ENCODE measurements at regions not wholly inside any gene's neighbourhood (a gene's known extent, or its start where the extent isn't known, plus 50 kb on each side); places are given as distances from the start of the nearest gene placed in this dataset.
A peak's percentile ranks its signal among the peaks of the same experiment; 100 is the strongest.

DNA sequence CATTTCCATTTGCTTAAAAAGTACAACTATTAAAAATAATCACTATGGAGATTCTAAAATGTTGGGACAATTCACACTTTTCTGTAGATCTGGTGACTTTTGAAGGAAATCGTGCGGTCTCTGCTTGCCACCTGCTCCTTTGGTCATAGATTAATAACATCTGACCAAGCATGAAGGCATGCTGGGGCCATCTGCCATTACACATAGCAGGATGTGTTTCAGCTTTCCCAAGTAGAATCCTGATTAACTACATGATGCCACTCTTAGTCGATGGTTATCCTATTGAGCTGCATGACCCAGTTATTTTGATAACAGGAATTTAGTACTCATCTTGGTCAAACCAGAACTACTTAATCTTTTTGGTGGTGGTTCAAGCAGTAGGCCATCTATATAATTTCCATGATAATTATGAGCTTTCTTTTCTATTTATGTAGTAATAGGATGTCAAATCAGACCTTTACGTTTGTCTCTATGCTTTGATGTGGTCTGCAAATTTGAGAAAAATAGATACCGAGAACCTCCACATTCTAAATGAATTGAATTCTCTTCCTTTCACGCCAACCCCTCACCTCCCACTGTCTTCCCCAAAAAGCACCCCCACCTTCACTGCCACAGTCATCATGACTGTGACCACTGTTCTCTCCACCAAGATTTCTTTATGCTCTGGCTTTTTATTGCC, 158.1 kb downstream of the DIPK2A start:
- H3K27ac Mint-ChIP-seq = no peak overlapping the region
- H3K4me3 Mint-ChIP-seq = no peak overlapping the region
- H3K9me3 Mint-ChIP-seq = peaks cover 8% of the 10 kb centered on the region
- peaks cover 1% of the 10 kb centered on the region for H3K27me3 Mint-ChIP-seq
- DNase-seq (ENCODE audit: low spot score in 2 of 2) = no peak
- H3K36me3 Mint-ChIP-seq = peaks cover 3% of the 10 kb centered on the region
- peaks cover 9% of the 10 kb centered on the region for H3K4me1 Mint-ChIP-seq
- no peak for ATAC-seq (ENCODE audit: low read depth)

- peaks cover 8% of the 10 kb centered on the region for H3K27me3 Mint-ChIP-seq
- DNase-seq (ENCODE audit: low spot score in 2 of 2) (no peak), ATAC-seq (ENCODE audit: low read depth) (no peak)
- peaks cover 7% of the 10 kb centered on the region for H3K9me3 Mint-ChIP-seq
- no peak overlapping the region for H3K4me3 Mint-ChIP-seq
- peaks cover 3% of the 10 kb centered on the region for H3K36me3 Mint-ChIP-seq
- H3K4me1 Mint-ChIP-seq = peaks cover 2% of the 10 kb centered on the region
- no peak overlapping the region for H3K27ac Mint-ChIP-seq
Measured at GRCh38 chr3:144141074-144141473, 169.5 kb downstream of the DIPK2A start.

DNA sequence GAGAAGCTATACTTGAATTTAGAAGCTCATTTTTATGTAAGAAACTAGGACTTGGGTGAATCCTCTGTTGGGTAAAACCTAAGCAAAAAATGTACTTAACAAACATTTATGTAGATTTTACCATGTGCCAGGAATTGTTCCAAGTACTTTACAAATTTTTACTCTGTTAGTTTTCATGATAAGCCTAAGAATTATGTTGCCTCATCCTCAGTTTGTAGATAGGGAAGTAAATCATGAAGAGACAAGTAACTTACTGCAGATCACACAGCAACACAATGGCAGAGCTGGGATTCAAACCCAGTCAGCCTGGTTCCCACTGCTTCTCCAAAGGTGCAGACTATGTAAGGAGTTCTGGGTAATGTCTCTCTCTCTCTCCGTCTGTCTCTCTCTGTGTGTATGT, 169.9 kb downstream of the DIPK2A start:
- no peak for DNase-seq (ENCODE audit: low spot score in 2 of 2)
- no peak overlapping the region for H3K27ac Mint-ChIP-seq
- H3K27me3 Mint-ChIP-seq = peaks cover 8% of the 10 kb centered on the region
- ATAC-seq (ENCODE audit: low read depth) = no peak
- peaks cover 2% of the 10 kb centered on the region for H3K4me1 Mint-ChIP-seq
- H3K4me3 Mint-ChIP-seq = no peak overlapping the region
- peaks cover 7% of the 10 kb centered on the region for H3K9me3 Mint-ChIP-seq
- peaks cover 3% of the 10 kb centered on the region for H3K36me3 Mint-ChIP-seq

GRCh38 chr3:144142151-144142840, 170.7 kb downstream of the DIPK2A start:
- DNase-seq (ENCODE audit: low spot score in 2 of 2) (no peak), ATAC-seq (ENCODE audit: low read depth) (no peak)
- H3K4me3 Mint-ChIP-seq = no peak overlapping the region

DNA sequence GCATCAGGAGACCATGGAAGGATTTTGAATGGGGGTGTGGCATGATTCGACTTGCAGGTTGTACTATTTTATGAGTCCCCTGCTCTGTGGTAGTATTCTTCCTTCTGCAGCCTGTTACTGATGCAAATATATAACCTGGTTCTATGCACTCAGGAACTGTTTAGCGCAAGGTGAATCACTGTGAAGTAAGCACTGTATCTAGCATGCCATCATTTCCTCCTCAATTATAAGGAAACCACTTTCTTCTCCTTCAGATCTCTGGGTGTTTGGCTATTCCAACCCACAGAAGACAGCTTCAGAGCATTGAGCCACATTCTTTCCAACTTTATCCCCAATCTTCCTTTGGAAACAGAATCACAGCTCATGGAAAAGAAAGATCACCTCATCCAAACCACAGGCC, 176.7 kb downstream of the DIPK2A start:
- Mint-ChIP-seq H3K9me3 (no peaks in the 10 kb centered on the region), H3K27me3 (no peaks in the 10 kb centered on the region), H3K4me1 (no peaks in the 10 kb centered on the region), H3K36me3 (no peaks in the 10 kb centered on the region), H3K4me3 (no peak overlapping the region), H3K27ac (no peak overlapping the region)
- DNase-seq (ENCODE audit: low spot score in 2 of 2) (no peak), ATAC-seq (ENCODE audit: low read depth) (no peak)

More at GRCh38 chr3:144142151-144142840, 170.7 kb downstream of the DIPK2A start:
- Mint-ChIP-seq H3K4me1 (peaks cover 2% of the 10 kb centered on the region), H3K27ac (peak overlapping the region; percentile 18), H3K9me3 (peaks cover 4% of the 10 kb centered on the region), H3K36me3 (peaks cover under 1% of the 10 kb centered on the region), H3K27me3 (peaks cover 8% of the 10 kb centered on the region)

DNA sequence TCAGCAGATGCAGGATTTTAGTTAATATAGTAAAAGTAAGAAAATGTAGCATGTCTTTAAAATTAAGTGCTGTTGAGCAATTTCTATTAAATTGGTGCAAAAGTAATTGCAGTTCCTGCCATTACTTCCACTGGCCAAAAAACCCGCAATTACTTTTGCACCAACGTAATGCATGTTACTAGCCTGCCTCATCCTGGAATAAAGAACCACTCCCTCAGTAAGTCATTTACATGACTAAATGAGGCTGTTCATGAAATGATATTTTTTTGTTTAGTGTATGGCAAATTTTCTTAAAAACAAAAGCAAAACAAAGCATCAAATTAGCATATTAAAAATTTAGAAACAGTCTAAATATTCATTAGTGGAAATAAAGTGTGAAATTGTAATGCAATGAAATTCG, 180.4 kb downstream of the DIPK2A start:
- no peaks in the 10 kb centered on the region for H3K4me1 Mint-ChIP-seq
- ATAC-seq (ENCODE audit: low read depth) = no peak
- DNase-seq (ENCODE audit: low spot score in 2 of 2) = no peak
- H3K4me3 Mint-ChIP-seq = no peak overlapping the region
- H3K9me3 Mint-ChIP-seq = no peaks in the 10 kb centered on the region
- no peak overlapping the region for H3K27ac Mint-ChIP-seq
- no peaks in the 10 kb centered on the region for H3K36me3 Mint-ChIP-seq
- no peaks in the 10 kb centered on the region for H3K27me3 Mint-ChIP-seq

DNA sequence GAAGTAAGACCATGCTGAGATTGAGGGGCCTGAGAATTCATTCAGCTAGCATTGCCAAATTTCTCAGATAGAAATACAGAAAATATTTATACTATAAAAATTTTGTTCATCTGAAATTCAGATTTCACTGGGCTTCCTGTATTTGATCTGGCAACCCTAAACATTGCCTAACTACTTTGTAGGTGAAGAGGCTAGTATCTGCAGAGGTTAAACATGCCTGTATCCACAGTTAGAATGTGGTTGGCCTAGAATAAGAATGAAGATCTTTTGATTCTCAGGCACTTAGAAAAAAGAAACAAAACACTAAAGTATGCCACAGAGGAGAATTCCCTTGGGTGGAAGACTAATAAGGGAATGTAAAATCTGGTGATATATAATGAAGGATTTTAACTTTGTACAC, 189.0 kb downstream of the DIPK2A start:
- no peak overlapping the region for H3K27ac Mint-ChIP-seq
- no peak for DNase-seq (ENCODE audit: low spot score in 2 of 2)
- peaks cover 2% of the 10 kb centered on the region for H3K27me3 Mint-ChIP-seq
- no peak overlapping the region for H3K4me3 Mint-ChIP-seq
- H3K9me3 Mint-ChIP-seq = no peaks in the 10 kb centered on the region
- no peak for ATAC-seq (ENCODE audit: low read depth)
- peaks cover 4% of the 10 kb centered on the region for H3K4me1 Mint-ChIP-seq
- H3K36me3 Mint-ChIP-seq = no peaks in the 10 kb centered on the region

DNA sequence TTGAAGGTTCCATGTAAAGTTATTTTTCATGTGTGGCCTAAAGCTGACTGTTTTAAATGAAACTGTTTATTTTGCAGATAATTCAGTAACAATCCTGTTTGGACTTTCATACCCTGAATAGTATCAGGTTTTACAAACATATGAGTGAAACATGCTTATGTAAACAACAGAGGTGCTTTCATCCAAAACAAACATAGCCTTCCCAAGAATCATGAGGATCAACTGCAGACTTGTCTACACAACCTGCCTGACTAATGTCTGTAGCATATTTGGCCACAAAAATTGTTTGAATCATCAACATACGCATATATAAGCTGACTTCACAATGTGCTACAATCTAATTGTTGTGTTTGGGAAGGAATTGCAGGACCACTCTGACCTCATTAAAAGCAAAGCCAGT, 190.4 kb downstream of the DIPK2A start:
- no peak for DNase-seq (ENCODE audit: low spot score in 2 of 2)
- Mint-ChIP-seq H3K27me3 (peaks cover 2% of the 10 kb centered on the region), H3K4me1 (peaks cover 4% of the 10 kb centered on the region), H3K9me3 (no peaks in the 10 kb centered on the region), H3K27ac (no peak overlapping the region), H3K4me3 (no peak overlapping the region), H3K36me3 (no peaks in the 10 kb centered on the region)
- no peak for ATAC-seq (ENCODE audit: low read depth)

DNA sequence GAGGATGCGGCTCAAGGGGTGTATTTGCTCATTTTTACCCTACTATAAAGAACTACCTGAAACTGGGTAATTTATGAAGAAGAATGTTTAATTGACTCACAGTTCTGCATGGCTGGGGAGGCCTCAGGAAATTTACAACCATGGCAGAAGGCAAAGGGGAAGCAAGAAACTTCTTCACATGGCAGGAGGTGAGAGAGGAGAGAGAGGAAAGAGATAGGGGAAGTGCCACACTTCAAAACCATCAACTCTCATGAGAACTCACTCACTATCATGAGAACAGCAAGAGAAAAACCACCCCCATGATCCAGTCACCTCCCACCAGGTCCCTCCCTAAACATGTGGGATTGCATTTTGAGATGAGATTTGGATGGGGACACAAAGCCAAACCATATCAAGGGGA, 192.7 kb downstream of the DIPK2A start:
- Mint-ChIP-seq H3K4me3 (no peak overlapping the region), H3K27me3 (peaks cover 2% of the 10 kb centered on the region), H3K9me3 (no peaks in the 10 kb centered on the region), H3K4me1 (peaks cover 4% of the 10 kb centered on the region), H3K27ac (no peak overlapping the region), H3K36me3 (no peaks in the 10 kb centered on the region)
- ATAC-seq (ENCODE audit: low read depth) = no peak
- no peak for DNase-seq (ENCODE audit: low spot score in 2 of 2)

GRCh38 chr3:144165482-144165881, 193.9 kb downstream of the DIPK2A start:
- ATAC-seq (ENCODE audit: low read depth) = no peak
- no peak overlapping the region for H3K27ac Mint-ChIP-seq

GRCh38 chr3:144167634-144168033, 196.0 kb downstream of the DIPK2A start:
- Mint-ChIP-seq H3K27ac (no peak overlapping the region), H3K9me3 (no peaks in the 10 kb centered on the region), H3K36me3 (no peaks in the 10 kb centered on the region), H3K27me3 (peaks cover 2% of the 10 kb centered on the region), H3K4me1 (peaks cover 4% of the 10 kb centered on the region), H3K4me3 (no peak overlapping the region)
- no peak for ATAC-seq (ENCODE audit: low read depth)
- DNase-seq (ENCODE audit: low spot score in 2 of 2) = no peak

More at GRCh38 chr3:144165482-144165881, 193.9 kb downstream of the DIPK2A start:
- peaks cover 2% of the 10 kb centered on the region for H3K27me3 Mint-ChIP-seq
- H3K36me3 Mint-ChIP-seq = no peaks in the 10 kb centered on the region
- no peak for DNase-seq (ENCODE audit: low spot score in 2 of 2)
- H3K4me1 Mint-ChIP-seq = peaks cover 4% of the 10 kb centered on the region
- no peaks in the 10 kb centered on the region for H3K9me3 Mint-ChIP-seq
- no peak overlapping the region for H3K4me3 Mint-ChIP-seq

DNA sequence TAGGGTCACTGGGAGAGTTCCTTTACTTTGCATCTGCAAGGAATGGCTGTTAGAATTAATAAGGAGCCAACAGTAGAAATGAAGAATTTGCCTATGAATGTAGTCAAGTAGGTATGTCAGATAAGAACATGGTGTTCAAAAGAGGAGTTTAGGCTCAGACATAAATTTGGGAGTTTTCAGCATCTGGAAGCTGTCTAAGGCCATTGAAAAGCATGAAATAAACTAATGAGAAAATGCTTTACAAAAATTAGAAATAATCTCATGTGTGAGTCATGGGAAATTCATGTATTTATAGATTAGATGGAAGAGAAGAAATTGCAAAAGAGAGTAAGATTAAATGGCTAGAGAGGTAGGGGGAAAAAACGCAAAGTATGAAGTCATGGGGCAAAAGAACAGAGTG, 201.9 kb downstream of the DIPK2A start:
- H3K27ac Mint-ChIP-seq = no peak overlapping the region
- no peaks in the 10 kb centered on the region for H3K27me3 Mint-ChIP-seq
- ATAC-seq (ENCODE audit: low read depth) = no peak
- H3K4me1 Mint-ChIP-seq = no peaks in the 10 kb centered on the region
- no peaks in the 10 kb centered on the region for H3K36me3 Mint-ChIP-seq
- H3K9me3 Mint-ChIP-seq = no peaks in the 10 kb centered on the region
- DNase-seq (ENCODE audit: low spot score in 2 of 2) = no peak
- H3K4me3 Mint-ChIP-seq = no peak overlapping the region

DNA sequence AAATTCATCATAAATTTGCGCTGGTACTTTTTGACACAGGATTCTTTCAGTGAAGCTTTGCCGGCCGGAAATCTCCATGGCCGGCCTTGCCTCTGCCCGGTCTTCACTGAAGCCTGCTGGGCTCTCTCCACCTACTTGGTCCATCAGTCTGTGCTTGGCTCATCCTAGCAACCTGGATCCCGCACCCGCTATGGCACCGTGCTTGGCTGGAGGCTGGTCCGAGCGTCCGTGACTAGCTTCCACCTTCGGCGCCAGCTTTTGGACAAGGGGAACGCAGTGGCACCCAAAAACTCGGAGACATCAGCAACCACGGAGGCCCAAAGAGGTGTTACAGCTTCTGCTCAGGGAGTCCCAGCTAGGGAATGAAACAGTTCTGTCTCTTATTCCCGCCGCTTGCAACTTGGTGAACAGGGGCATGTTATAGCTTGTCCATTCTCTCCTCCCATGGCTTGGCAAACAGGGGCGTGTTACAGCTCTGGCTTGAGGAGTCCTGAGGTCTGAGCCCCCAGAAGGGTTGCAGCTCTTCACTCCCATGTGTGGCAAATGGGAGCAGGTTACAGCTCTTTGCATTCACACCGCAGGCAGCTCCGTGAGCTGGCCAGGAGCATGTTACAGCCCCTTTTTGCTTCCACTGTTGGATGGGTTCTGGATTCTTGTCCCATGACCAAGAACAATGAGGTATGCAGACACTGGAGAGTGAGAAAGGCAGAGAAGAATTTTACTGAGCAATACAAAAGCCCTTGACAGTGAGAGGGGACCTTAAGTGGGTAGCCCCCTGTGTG, 204.2 kb downstream of the DIPK2A start:
- Mint-ChIP-seq H3K27me3 (no peaks in the 10 kb centered on the region), H3K36me3 (no peaks in the 10 kb centered on the region), H3K27ac (no peak overlapping the region), H3K4me1 (no peaks in the 10 kb centered on the region), H3K4me3 (no peak overlapping the region), H3K9me3 (no peaks in the 10 kb centered on the region)
- ATAC-seq (ENCODE audit: low read depth) (no peak), DNase-seq (ENCODE audit: low spot score in 2 of 2) (no peak)

GRCh38 chr3:144177649-144178048, 206.0 kb downstream of the DIPK2A start:
- no peaks in the 10 kb centered on the region for H3K9me3 Mint-ChIP-seq
- no peak for DNase-seq (ENCODE audit: low spot score in 2 of 2)
- no peaks in the 10 kb centered on the region for H3K27me3 Mint-ChIP-seq
- H3K36me3 Mint-ChIP-seq = no peaks in the 10 kb centered on the region
- ATAC-seq (ENCODE audit: low read depth) = no peak
- no peak overlapping the region for H3K4me3 Mint-ChIP-seq
- no peaks in the 10 kb centered on the region for H3K4me1 Mint-ChIP-seq
- H3K27ac Mint-ChIP-seq = no peak overlapping the region
